RKO (cell line): ENCODE measurements at regions not wholly inside any gene's neighbourhood (a gene's known extent, or its start where the extent isn't known, plus 50 kb on each side); places are given as distances from the start of the nearest gene placed in this dataset.

ENCODE experiments used
- DNase-seq: peaks from one replicate; pipeline ENCODE4 v3.0.0-alpha.2; 2016; ENCODE audit warnings: low spot score

- DNase-seq, result peak; percentile 52
Measured at GRCh38 chr2:120589771-120590608, 145.7 kb upstream of the GLI2 start.

DNA sequence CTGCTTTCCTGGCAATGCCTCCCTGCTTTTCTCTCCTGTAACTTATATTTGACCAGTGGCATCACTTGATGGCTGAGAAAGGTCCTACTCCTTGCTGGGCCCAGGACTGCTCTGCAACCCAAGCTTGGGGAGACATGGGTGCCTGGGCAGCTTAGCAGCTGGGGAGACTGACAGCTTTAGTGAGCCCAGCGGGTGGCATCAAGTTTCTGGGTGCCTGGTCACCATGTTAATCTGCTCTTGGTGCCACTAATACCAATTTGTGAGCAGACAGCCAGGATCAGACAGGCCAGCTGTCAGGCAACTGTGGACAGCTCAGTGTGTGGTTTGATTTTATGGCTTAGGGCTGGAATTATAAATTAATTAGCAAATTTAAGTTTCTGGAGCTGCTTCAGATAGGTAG is 144.8 kb upstream of the GLI2 start:
- no peak for DNase-seq

DNA sequence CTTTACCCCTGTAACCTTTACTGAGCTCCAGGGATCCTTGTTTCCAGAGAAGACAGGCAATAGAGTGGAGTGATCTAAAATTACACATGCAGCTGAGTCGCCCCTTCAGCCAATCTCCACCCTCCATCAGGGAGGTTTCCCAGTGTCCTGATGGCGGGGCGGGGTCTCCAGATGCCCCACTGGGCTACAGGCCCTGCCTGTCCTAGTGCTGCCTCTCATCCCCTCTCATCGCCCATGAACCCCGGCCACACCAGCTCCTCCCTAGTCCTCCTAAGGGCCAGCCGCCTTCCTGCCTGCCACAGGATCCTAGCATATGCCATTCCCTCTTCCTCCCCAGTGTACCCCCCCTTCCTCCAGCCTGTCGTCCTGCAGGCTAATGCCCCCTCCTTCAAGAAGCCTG is 144.1 kb upstream of the GLI2 start:
- DNase-seq, result no peak

DNA sequence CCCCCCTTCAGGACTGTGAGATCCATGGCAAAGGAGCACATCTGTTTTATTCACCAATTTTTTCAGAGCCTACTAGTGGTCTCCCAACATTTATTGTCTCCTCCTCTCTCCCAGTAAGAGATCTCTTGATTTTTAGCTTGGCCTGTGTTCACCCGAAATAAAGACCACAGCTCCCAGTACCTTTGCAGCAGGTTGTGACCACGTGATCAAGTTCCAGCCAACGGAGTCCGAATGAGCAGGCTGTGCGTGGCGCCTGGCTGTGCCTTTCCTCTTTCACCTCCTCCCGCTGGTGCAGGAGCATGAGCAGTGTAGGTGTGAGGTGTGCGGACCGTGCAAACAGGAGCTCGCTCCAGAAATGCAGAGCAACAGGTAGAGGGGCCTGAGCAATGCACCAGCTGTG is 143.6 kb upstream of the GLI2 start:
- DNase-seq, result no peak

GRCh38 chr2:120593921-120594686 is 141.6 kb upstream of the GLI2 start:
- no peak for DNase-seq

DNA sequence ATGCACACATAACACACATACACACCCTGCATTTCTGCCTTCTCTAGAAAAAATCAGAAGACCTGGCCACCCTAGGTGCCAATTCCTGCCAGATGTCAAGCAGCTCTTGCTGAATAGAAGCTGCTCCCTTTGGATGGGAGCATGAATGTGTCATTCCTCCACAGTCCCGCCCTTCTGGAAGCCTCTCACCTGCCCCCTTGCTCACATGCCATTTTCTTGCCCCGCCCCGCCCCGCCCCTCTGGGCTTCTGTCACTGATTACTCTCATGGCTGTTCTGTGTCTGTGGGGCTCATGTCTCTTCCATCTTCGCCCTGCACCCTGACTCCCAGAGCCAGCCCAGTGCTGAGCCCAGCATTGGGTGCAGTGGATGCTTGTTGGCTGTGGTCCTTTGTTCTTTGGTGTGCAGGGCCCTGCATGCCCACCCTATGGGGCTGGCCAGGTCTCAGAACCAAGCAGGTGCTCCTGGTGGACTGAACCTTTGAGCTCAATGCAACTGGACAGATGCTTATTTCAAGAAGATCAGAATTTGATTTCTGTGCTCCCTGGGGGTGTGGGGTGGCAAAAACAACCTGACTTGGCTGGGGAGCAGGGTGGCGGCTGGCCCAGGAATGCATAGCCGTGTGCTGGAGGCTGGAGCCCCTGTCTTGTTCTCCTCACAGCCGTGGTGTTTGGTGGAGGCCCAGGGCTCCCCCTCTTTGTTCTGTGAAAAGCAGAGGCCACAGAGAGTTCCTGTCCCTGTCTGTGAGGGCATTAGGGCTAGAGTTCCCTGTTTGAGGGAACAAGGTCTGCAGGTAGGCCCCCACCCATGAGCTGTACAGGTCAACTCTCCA is 140.6 kb upstream of the GLI2 start:
- DNase-seq, result peak; percentile 3

DNA sequence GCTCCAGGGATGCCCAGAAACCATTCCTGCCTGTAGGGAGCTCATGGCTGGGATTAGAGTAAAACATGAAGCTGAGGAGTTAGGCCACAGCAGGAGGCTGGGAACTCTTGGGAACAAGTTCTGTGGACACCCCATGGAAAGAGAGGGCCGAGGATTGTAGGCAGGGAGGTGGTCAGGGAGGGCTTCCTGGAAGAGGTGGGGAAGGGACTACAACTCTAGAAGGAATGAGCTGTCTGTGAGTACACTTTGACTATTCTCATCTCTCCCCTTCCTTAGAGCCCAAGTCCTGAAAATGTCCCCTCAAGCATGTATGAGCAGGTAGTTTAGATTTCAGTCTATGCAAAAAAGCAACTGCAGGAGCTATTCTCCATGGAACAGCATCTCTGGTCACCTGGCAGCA is 139.9 kb upstream of the GLI2 start:
- DNase-seq, result no peak

GRCh38 chr2:120596191-120596811 is 139.4 kb upstream of the GLI2 start:
- no peak for DNase-seq

GRCh38 chr2:120596990-120597594 is 138.6 kb upstream of the GLI2 start:
- DNase-seq, result no peak

DNA sequence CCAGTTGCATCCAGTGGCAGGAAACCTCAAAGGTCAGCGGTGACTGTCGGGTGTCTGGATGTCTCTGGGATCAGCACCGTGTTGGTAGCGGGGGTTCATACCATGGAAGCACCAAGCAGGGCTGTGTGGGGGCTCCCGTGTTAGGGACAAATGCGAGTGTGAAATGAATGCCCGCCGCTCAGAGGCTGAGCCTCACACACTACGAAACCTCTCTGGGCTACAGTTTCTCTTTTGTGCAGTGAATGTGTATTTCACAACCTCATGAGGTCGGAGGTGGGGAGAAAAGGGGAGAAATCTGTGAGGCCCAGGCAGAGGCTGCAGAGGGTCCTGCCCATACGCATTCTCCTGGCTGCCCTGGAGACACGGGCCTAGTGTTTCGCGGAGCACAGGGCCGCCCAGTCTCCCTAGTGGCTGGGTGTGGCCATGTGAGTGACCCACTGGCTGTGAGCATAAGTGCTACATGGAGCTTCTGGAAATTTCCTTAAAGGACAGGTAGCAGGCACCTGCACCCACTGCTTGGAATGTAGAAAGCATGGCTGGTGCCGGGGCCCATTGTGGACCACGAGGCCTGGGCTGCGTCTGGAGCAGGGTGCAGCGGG is 138.0 kb upstream of the GLI2 start:
- DNase-seq, result no peak

GRCh38 chr2:120598416-120598815 is 137.3 kb upstream of the GLI2 start:
- DNase-seq, result no peak

DNA sequence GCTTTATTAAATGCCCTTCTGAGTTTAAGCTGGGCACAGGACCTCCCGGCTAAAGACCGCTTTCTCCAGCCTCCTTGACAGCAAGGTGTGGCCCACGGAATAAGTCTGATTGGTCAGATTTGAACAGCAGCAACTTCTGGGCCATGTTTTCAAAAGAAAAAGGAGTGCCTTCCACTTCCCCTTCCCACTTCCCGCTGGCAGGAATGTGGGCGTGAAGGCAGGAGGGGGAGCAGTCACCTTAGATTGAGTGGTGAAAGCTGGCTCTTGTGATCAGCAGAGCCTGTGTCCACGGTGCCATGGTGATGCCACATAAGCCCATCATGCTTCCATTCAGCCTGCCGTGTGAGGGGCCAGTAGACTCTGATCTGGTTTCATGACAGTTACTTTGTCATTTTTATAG is 136.6 kb upstream of the GLI2 start:
- DNase-seq, result no peak

- DNase-seq, result no peak
Measured at GRCh38 chr2:120599656-120600055, 136.0 kb upstream of the GLI2 start.

- DNase-seq, result no peak
Measured at GRCh38 chr2:120600335-120600734, 135.3 kb upstream of the GLI2 start.

- no peak for DNase-seq
Measured at GRCh38 chr2:120600786-120601185, 134.9 kb upstream of the GLI2 start.

DNA sequence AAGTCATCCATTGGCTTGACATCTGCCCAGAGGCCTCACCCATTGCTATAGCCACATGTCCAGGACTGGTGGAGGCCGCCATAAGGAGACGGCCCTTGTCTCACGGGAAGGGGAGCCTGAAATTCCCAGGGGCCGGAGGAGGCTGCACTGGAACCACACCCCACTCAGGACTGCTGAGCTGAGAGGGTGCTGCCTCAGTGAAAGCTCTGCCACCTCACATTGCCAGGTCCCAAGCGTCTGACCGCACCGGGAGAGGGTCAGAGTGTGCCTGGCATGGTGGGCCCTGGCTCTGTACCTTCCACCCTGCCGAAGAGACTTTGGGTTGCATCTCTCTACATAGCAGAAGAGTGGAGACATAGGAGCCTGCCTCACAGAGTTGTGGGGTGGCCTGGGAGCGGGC is 134.1 kb upstream of the GLI2 start:
- DNase-seq, result no peak

DNA sequence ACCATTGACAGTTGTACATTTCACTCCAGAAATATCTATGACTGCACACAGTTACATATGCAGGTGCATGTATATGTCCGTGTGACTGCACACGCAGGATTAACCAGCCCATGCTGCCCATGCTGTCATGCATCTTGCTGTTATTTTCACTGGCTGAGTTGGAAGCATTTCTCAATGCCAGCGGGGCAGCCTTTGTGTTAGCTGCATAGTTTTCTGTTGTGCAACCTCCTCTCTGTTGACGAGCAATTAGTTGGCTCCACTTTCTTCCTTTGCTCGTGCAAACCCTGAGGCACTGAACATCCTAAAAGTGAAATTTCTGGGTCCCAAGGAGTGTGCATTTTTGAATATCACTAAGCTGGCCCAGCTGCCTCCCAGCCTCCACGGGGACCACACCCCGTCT is 133.4 kb upstream of the GLI2 start:
- DNase-seq, result no peak

GRCh38 chr2:120604767-120605166 is 130.9 kb upstream of the GLI2 start:
- no peak for DNase-seq

GRCh38 chr2:120605231-120605935 is 130.3 kb upstream of the GLI2 start:
- no peak for DNase-seq

- no peak for DNase-seq
Measured at GRCh38 chr2:120606280-120606679, 129.4 kb upstream of the GLI2 start.

- no peak for DNase-seq
Measured at GRCh38 chr2:120606931-120607330, 128.7 kb upstream of the GLI2 start.
